CD4-positive, alpha-beta T cell treated with Interleukin-4 for 1 hour (primary cell): ENCODE measurements at regions not wholly inside any gene's neighbourhood (a gene's known extent, or its start where the extent isn't known, plus 50 kb on each side); places are given as distances from the start of the nearest gene placed in this dataset.

ENCODE experiments used
- DNase-seq, 2 donors: peaks; one replicate each; pipeline ENCODE4 v3.0.0-alpha.2; 2020 to 2022

DNA sequence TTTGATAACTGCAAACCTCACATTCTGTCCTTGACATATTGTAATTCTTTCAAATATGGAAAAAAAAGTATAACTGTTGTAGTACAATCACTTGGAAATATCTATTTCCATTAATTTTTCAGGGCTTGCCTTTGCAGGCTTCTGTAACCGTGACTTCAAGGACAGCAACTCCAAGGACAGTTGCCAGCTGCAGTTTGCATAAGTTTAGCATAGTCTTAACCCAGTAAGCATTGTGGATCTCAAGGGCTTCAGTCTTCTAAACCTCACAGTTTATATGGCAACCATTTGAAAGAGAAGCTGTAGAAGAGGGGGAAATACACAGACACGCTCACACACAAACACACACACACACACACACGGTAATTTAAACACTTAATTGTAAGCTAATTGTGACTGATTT lies 112.8 kb upstream of the GPR149 start:
- DNase-seq: no peak

DNA sequence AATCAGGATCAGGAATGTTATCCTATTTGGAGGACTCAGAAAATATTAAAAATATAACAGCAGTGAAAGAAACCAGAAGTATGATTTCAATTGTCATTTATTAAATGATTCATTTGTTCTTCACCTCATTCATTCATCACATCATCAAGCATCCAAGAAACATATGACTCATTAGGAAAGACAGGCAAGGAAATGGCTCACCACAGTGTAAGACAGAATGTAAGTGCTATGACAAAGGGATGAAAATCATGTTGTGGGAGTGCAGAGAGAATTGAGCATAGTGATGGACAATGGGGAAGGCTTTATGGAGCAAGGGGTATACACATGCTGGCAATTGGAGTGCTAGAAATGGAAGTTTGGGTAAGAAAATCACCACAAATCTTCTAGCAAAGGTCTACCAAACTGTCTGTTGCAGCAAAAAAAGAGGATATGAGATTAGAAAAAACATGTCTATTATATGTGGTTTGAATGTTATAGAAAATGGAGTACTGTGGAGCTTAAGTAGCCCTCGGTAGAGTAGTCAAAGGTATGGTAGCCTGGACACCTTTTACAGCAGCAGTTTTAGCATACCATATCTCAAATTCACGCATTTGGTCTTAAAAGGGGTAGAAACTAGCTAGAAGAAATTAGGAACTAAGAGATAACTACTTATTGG lies 111.1 kb upstream of the GPR149 start:
- DNase-seq: no peak

DNA sequence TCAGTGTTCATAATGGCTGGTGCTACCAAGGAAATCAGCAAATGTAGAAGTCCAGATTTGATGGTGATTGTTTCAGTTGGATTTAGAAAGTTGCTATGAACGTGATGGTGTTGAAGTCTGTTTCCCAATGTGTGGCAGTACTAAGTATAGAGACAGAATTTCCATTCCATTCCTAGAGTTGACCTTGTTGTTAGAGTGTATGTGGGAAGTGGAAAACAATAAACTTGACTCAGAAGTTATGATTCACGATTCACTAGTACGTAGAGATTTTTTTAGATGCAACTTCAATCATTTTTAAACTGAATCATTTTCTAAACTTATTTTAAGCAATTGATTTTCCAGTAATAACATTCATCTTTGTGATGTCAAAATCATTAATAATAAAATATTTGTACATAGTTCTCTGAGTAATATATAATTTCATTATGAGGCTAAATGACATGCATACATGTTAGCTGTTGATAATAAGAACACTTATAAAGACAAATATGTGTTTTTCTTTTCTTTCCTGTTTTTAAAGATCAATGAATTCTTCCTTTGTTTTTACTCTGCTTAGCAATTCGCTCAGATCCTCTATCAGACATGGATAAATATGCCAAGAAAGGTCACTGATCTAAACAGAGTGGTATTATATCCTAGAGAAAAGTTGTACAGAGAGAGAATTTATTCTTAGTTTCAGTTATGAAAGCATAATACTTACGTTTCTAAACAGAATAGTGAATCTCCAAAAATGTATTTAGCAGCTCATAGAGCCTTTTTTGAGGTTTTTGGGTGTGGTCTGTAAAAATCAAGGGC lies 108.8 kb upstream of the GPR149 start:
- no peak for DNase-seq

DNA sequence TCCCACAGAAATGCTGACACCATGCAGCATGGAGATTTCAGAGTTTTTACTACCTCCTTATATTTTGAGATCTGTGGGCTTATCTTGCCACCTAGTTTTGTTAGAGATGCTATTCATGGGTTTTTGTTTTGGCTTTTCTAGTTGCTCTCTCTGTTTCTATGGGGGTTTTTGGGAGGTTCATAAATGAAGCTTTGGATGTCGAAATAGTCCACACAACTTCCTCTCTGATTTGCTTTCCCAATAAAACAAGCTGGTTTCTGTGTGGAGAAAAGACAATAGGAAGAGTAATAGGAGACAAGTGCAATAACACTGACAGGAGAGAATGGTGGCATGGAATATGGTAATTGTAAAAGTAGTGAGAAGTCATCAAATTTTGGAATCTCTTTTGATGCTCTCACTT lies 106.8 kb upstream of the GPR149 start:
- no peak for DNase-seq

DNA sequence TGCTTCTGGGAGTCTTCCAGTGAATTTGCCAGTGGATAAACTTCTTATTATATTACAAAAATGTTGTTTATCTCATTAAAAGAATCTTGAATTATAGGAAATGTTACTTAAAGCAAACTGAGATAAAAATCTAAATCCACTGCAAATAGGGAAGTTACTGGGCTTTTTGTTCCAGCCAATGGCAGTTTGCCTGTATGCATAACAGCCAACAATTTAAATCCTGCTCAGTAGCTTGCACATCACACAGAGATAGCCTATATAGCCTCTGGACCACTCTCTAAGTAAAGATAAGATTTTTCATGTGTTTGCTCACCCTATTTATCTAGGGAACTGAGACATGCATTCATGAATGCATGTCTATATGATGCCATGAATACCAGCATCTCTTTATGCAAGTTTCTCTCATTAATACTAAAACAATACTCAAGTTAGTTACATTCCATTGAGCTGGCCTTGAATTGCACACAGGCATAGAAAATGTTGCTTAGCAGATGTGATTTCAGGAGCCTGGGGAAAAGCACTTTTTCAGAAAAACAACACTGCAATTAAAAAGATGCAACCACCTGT lies 92.1 kb upstream of the GPR149 start:
- no peak for DNase-seq

DNA sequence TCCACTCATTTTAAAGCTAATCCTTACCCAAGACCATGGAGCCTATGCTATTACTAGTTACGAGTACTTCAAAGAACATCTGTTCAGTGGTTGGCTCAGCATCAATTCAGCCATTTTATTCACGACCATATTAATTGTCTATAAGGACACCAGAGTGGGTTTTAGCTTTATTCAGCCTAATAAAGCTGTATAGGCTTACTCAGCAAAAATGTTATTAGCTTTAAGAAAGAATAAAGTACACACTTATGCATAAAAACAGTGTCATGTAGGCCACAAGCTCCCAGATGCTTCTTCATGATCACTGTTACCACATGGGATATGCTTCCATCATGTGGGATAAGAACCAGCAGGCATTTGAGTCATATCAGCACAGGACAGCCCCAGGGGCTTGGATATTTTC lies 87.4 kb upstream of the GPR149 start:
- no peak for DNase-seq

DNA sequence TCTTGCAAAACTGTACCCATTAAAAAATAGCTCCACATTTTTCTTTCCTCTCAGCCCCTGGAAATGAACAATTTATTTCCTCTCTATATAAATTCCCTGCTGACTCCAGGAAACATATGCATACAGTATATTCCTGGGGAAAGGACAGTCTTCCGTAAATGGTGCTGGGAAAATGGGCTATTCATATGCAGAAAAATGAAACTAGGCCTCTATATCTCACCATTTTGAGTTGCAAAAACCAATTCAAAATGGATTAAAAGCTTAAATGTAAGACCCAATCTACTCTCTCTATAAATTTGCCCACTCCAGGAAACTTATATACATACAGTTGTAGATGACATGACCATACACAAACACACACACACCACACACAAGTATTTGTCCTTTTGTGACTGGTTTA lies 85.9 kb upstream of the GPR149 start:
- no peak for DNase-seq

DNA sequence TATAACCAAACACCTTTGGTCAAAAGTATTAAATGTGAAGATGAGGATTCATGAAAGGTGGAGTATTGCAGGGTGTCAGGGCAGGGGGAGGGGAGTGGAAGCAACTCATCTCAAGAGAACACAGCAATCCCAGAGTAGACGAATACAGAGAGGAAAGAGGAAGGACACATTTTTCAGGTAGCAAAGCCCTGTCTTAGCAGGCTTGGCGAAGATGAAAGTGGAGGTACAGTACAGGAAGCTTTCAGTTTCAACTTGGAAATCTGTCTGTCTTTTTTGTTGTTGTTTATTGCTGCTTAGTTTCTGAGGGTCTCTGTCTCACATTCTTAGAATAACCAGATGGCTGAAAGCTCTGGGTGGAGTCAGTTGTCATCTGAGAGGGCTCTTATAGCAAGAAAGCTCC lies 80.8 kb upstream of the GPR149 start:
- no peak for DNase-seq

DNA sequence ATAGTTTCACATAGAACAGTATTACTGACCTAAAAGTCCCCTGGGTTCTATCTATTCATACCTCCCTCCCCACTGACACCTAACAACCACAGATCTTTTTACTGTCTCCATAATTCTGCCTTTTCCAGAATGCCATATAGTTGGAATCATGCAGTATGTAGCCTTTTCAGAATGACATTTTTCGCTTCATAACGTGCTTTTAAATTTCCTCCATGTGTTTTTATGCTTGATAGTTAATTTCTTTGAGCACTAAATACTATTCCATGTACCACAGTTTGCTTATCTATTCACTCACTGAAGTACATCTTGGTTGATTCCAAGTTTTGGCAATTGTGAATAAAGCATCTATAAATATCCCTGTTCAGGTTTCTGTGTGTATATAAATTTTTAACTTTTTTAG lies 77.7 kb upstream of the GPR149 start:
- DNase-seq: no peak

DNA sequence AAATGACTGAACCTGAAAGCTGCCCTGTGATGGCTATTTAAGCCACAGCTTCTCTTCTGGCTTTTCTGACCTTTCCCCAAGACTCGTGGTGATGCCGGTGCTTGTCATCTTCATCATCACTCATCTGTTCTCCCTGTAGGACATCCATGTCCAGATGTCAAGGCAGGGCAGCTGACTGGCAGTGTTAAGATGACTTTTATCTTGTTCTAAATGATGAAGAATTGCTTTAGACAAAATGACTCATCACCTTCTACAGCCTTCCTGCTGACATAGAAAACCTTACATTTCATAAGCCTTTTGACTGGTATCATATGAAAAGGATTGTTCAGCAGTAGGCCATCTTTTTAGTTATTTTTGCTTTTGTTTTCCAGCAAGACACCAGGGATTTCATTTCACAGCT lies 67.0 kb upstream of the GPR149 start:
- no peak for DNase-seq

DNA sequence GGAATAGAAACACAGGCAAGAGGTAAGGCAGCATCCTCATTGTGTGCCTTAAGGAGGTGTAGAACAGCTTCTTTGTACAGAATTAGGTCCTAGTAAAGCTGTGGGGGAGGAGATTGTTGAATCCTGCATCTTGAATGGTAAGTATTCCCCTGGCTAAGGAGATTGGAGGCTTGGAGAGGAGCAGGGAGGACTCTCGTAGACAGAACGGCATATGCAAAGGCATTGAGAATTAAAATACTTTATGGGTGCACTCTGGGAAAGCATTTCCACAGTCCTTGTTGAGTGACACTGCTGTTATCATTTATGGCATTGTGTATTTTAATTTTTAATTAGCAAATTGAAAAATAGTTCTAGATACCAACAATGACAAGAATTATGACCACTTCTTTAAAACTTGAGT lies 66.5 kb upstream of the GPR149 start:
- DNase-seq: no peak

DNA sequence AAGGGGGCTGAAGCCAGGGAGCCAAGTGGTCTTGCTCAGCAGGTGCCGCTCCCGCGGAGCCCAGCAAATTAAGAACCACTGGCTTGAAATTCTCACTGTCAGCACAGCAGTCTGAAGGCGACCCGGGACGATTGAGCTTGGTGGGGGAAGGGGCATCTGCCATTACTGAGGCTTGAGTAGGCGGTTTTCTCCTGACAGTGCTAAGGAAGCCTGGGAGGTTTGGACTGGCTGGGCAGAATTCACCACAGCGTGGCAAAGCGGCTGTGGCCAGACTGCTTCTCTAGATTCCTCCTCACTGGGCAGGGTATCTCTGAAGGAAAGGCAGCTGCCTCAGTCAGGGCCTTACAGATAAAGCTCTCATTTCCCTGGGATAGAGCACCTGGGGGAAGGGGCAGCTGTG lies 57.0 kb upstream of the GPR149 start:
- no peak for DNase-seq

DNA sequence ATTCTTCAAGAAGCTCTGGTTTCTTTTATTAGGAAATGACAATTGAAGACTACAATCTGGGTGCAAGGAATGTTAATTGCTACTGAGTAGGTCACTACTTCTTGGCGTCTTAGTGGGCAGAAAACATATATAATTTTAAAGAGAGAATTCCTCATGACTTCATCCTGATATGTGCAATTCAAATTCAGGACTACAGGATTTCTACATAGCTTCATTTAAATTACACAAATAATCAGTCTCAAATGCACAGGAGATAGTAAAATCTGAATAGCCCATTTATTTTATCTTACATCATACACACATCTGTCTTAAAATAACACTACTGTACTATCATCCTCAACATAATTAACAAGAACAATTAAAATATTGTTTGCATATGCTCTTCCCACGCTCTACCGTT lies 52.5 kb upstream of the GPR149 start:
- DNase-seq: no peak

DNA sequence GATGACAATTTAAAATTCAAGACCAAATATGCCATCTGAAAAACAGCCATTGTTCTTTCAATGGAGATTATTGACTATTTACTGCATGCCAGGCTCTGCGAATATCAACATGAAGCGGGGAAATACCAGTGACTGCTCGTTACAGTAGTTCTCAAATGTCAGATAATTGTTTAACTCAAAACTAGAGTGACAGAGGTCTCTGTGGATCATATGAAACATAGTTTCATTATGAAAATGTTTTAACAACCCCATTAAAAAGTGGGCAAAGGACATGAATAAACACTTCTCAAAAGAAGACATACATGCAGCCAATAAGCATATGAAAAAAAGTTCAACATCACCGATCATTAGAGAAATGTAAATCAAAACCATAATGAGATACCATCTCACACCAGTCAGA lies 50.0 kb upstream of the GPR149 start:
- DNase-seq: no peak
